Transverse colon (tissue), 4 donors: ENCODE measurements at regions not wholly inside any gene's neighbourhood (a gene's known extent, or its start where the extent isn't known, plus 50 kb on each side); places are given as distances from the start of the nearest gene placed in this dataset.
A peak's percentile ranks its signal among the peaks of the same experiment; 100 is the strongest.
"Not testable (repeated sequence)": the region's sequence is repeated elsewhere in the genome, so short reads cannot be mapped to it uniquely, and the experiment has no call there.

Experiments
- DNase-seq: peaks from one replicate; pipeline ENCODE4 v3.0.0-alpha.2; 2019
- H3K27ac ChIP-seq, 4 donors: fragments of 200-600 bp; sonication (generic); 2 replicates each; pipeline ENCODE4 v1.5.1; 2016 to 2018; ENCODE audit warnings: inconsistent platforms in 4 of 4
- H3K27me3 ChIP-seq: fragments of 200-600 bp; sonication (generic); 2 replicates; pipeline ENCODE4 v1.5.1; 2017; ENCODE audit warnings: inconsistent platforms
- H3K36me3 ChIP-seq, 4 donors: fragments of 200-600 bp; sonication (generic); 2 replicates each; pipeline ENCODE4 v1.5.1; 2017 to 2019; ENCODE audit warnings: inconsistent platforms in 4 of 4
- H3K4me1 ChIP-seq, 4 donors: fragments of 200-600 bp; sonication (generic); 2 replicates each; pipeline ENCODE4 v1.5.1; 2017 to 2020; ENCODE audit warnings: inconsistent platforms in 4 of 4
- H3K4me3 ChIP-seq, 4 donors: fragments of 200-600 bp; sonication (generic); 1 replicate in 1 of 4; 2 replicates in 3 of 4; pipeline versions ENCODE4 v1.5.1 to v1.6.1; 2017 to 2019; ENCODE audit warnings: inconsistent platforms in 4 of 4
- H3K9me3 ChIP-seq, 2 donors: fragments of 200-600 bp; sonication (generic); 2 replicates each; pipeline ENCODE4 v1.5.1; 2017 to 2019; ENCODE audit warnings: inconsistent platforms in 2 of 2
- EP300 ChIP-seq: sonication (generic); formaldehyde crosslinking; IDR thresholded peaks from one replicate; pipeline ENCODE4 v1.6.1; 2017; ENCODE audit warnings: antibody characterized with exemption, low read depth
- POLR2A ChIP-seq: fragments of 450-650 bp; IDR thresholded peaks from one replicate; pipeline ENCODE4 v1.6.1; 2016; ENCODE audit warnings: antibody characterized with exemption, mild to moderate bottlenecking, moderate library complexity
- POLR2AphosphoS5 ChIP-seq, 3 donors: sonication (generic); formaldehyde crosslinking; IDR thresholded peaks; one replicate each; pipeline ENCODE4 v1.6.1; 2016; ENCODE audit warnings: antibody characterized with exemption in 3 of 3
- WGBS, 2 donors: methylation state at CpG; one replicate each; pipeline ENCODE4 v1.1.5; 2018; ENCODE audit warnings: low coverage in 1 of 2; 5-methylcytosine and 5-hydroxymethylcytosine counted together
- in situ Hi-C, 4 donors: fragments of 200-750 bp; cut with MboI; loops; one replicate each; pipeline versions ENCODE4 v1.15.0 to v1.15.1; 2017; ENCODE audit warnings: low sequenced_read_pairs in 3 of 4, low pct_ligation_motif_present in 1 of 4, low pct_unique_long_range_greater_than_20kb in 1 of 4
- intact Hi-C: fragments of 100-400 bp; cut with DNase I; formaldehyde crosslinking; loops from one replicate; pipeline ENCODE4 v1.15.1; 2023; ENCODE audit warnings: low total_unique reads
- TF ChIP-seq, protein P1 (sequence below), 5 experiments: fragments of 200-600 bp in 3 of 5; fragments of 450-650 bp in 2 of 5; sonication (generic) in 3 of 5; IDR thresholded peaks; 1 replicate in 2 of 5; 2 replicates in 3 of 5; pipeline ENCODE4 v1.5.1; 2016 to 2017; ENCODE audit warnings: antibody characterized with exemption in 5 of 5, inconsistent platforms in 3 of 5, mild to moderate bottlenecking in 2 of 5, moderate library complexity in 1 of 5

DNA sequence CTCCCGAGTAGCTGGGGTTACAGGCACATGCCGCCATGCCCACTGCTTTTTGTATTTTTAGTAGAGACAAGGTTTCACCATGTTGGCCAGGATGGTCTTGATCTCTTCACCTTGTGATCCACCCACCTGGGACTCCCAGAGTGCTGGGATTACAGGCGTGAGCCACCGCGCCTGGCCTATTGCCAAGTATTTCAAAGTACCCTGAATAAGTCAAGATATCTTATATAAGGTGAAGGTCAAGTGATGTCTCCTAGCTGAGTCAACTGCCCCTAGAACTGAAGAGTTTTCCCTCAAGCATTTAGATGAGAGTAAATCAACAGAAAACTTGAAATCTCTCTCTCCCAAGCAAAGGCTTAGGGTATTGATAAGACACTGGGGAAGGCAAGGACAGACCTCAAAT is 63.9 kb downstream of the RPL22L1 start:
- in situ Hi-C loops, result loop anchor here in 3 of 4 donors (25.0 kb wide), 3 partner anchors 369 to 494 kb away; partner anchors contain the start of gene CLDN11 (in 1 of the 3)
- H3K4me3 ChIP-seq, result no peak overlapping the region
- peaks cover 3% of the 10 kb centered on the region for H3K27me3 ChIP-seq
- H3K9me3 ChIP-seq, result no peaks in the 10 kb centered on the region
- peaks cover 4 to 16% (median 7%) of the 10 kb centered on the region in 4 donors for H3K4me1 ChIP-seq
- no peak for DNase-seq
- 98% methylated on average over 5 of the region's 5 CpGs; no CpG with 5 or more reads in 1 of the 2 donors for WGBS, 2 donors
- TF ChIP-seq POLR2AphosphoS5 (IDR thresholded peaks at IDR 0.05) (no peak), POLR2A (no peak), EP300 (no peak)
- TF ChIP-seq, protein P1, sequence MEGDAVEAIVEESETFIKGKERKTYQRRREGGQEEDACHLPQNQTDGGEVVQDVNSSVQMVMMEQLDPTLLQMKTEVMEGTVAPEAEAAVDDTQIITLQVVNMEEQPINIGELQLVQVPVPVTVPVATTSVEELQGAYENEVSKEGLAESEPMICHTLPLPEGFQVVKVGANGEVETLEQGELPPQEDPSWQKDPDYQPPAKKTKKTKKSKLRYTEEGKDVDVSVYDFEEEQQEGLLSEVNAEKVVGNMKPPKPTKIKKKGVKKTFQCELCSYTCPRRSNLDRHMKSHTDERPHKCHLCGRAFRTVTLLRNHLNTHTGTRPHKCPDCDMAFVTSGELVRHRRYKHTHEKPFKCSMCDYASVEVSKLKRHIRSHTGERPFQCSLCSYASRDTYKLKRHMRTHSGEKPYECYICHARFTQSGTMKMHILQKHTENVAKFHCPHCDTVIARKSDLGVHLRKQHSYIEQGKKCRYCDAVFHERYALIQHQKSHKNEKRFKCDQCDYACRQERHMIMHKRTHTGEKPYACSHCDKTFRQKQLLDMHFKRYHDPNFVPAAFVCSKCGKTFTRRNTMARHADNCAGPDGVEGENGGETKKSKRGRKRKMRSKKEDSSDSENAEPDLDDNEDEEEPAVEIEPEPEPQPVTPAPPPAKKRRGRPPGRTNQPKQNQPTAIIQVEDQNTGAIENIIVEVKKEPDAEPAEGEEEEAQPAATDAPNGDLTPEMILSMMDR (IDR thresholded peaks at IDR 0.05), result no peak
- no peak overlapping the region for H3K27ac ChIP-seq
- intact Hi-C loops, result no loop called here
- H3K36me3 ChIP-seq, result no peaks in the 10 kb centered on the region

DNA sequence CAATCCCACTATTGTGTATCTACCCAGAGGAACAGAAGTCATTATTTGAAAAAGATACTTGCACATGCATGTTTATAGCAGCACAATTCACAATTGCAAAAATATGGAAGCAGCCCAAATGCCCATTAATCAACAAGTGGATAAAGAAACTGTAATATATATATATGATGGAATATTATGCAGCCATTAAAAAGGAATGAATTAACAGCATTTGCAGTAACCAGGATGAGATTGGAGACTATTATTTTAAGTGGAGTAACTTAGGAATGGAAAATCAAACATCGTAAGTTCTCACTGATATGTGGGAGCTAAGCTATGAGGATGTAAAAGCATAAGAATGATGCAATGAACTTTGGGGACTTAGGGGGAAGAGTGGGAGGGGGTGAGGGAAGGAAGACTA is 64.7 kb downstream of the RPL22L1 start:
- intact Hi-C loops, H3K4me3 ChIP-seq, H3K27ac ChIP-seq, H3K9me3 ChIP-seq, DNase-seq, H3K4me1 ChIP-seq, H3K27me3 ChIP-seq, H3K36me3 ChIP-seq: not testable (repeated sequence)
- in situ Hi-C loops, result loop anchor here in 3 of 4 donors (25.0 kb wide), 3 partner anchors 368 to 493 kb away; partner anchors contain the start of gene CLDN11 (in 1 of the 3)
- 94% methylated on average over 1 of the region's 1 CpG; no CpG with 5 or more reads in 1 of the 2 donors for WGBS, 2 donors

DNA sequence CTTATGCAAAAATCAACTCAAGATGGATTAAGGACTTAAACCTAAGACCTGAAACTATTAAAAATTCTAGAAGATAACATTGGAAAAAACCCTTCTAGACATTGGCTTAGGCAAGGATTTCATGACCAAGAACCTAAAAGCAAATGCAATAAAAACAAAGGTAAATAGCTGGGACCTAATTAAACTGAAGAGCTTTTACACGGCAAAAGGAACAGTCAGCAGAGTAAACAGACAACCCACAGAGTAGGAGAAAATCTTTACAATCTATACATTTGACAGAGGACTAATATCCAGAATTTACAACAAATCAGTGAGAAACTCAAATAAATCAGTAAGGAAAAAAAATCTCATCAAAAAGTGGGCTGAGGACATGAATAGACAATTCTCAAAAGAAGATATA is 65.4 kb downstream of the RPL22L1 start:
- in situ Hi-C loops, result loop anchor here in 3 of 4 donors (25.0 kb wide), 3 partner anchors 367 to 492 kb away; partner anchors contain the start of gene CLDN11 (in 1 of the 3)
- H3K36me3 ChIP-seq, intact Hi-C loops, H3K9me3 ChIP-seq, DNase-seq, H3K4me1 ChIP-seq, H3K27ac ChIP-seq, H3K4me3 ChIP-seq, H3K27me3 ChIP-seq: not testable (repeated sequence)
- 40 to 60% methylated on average over 1 of the region's 1 CpG for WGBS, 2 donors

DNA sequence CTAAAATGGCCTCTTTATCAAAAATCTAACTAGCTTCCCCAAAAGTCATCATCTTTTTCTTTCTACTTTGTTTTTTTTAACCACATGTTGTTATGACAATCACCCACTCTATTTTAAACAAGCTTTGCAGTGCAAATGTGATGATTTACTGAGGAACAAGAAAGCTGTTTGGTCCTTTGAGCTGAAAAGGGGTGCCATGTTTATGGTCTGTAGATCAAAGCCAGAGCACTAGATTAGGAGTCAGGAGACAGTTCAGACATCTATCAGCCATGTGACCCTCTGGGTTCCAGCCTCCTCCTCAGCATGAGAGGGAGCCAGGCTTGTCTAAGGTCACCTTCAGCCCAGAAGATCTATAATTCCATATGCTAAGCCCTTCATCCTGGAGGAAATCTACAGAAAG is 65.9 kb downstream of the RPL22L1 start:
- H3K9me3 ChIP-seq, result no peaks in the 10 kb centered on the region
- no peaks in the 10 kb centered on the region for H3K36me3 ChIP-seq
- H3K4me3 ChIP-seq, result no peak overlapping the region
- H3K27me3 ChIP-seq, result peaks cover 3% of the 10 kb centered on the region
- no peaks in the 10 kb centered on the region for H3K4me1 ChIP-seq
- H3K27ac ChIP-seq, result no peak overlapping the region
- in situ Hi-C loops (loop anchor here in 3 of 4 donors (25.0 kb wide), 3 partner anchors 367 to 492 kb away; partner anchors contain the start of gene CLDN11 (in 1 of the 3)), intact Hi-C loops (no loop called here)
- no peak for DNase-seq
- TF ChIP-seq POLR2AphosphoS5 (IDR thresholded peaks at IDR 0.05) (no peak), POLR2A (no peak), EP300 (no peak)
- TF ChIP-seq, protein P1 (IDR thresholded peaks at IDR 0.05), result no peak

DNA sequence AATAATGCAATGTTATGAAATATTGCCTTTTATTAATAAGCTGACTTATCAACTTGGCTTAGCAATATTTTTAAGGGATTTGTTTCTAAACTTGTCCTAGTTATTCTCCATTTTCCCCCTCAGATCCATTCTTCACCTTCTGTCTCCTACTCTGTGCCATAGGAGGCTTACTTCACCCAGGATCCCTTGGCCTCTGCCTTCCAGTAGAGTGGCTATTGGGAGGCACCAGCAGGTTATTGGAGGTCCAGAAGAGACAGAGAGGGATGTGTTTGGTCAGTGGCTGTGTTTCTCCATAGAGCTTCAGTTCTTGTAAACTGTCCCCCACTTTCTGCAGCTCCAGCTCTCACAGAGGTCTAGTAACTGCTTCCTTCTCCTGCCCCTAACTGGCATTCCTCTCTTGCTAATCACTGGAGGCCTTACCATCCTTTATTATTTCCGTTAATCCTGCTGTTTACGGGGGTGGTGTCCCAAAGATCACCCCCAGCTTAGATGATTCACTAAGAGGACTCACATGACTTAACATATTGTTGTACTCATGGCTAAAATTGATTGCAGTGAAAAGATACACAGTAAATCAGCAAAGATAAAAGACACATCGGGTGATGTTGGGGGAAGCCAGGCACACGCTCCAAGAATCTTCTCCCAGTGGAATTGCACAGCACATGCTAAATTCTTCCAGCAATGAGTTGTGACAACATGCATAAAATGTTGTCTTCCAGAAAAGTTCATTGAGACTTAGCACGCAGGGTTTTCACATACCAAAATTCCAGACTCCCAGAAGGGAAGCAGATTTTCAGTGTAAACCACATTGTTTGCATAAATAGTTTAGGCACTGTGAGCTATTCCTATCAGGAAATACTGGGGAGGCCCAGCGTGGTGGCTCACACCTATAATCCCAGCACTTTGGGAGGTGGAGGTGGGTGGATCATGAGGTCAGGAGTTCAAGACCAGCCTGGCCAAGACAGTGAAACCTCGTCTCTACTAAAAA is 67.5 kb downstream of the RPL22L1 start:
- DNase-seq, result no peak
- intact Hi-C loops, result no loop called here
- in situ Hi-C loops, result loop anchor here in 3 of 4 donors (25.0 kb wide), 3 partner anchors 365 to 490 kb away; partner anchors contain the start of gene CLDN11 (in 1 of the 3)
- WGBS, 2 donors, result 56 to 73% methylated on average over 4 to 7 of the region's 7 CpGs
- Histone ChIP-seq H3K36me3 (no peaks in the 10 kb centered on the region), H3K27ac (peak overlapping the region in 2 of 4 donors; percentile 43 to 44), H3K4me3 (no peak overlapping the region), H3K4me1 (no peaks in the 10 kb centered on the region), H3K27me3 (peaks cover 3% of the 10 kb centered on the region), H3K9me3 (no peaks in the 10 kb centered on the region)
- TF ChIP-seq, protein P1 (IDR thresholded peaks at IDR 0.05), result no peak
- TF ChIP-seq POLR2AphosphoS5 (IDR thresholded peaks at IDR 0.05), result peak; percentile 35 to 69 (median 53)
